DND-41 (cell line): ENCODE measurements at regions not wholly inside any gene's neighbourhood (a gene's known extent, or its start where the extent isn't known, plus 50 kb on each side); places are given as distances from the start of the nearest gene placed in this dataset.

ENCODE experiments used
- CTCF ChIP-seq: IDR thresholded peaks from 2 replicates; pipeline ENCODE4 v1.5.1; 2012; ENCODE audit warnings: borderline replicate concordance, low read length, moderate library complexity, mild to moderate bottlenecking; ENCODE audit not compliant: poor library complexity, severe bottlenecking; ENCODE audit errors: extremely low read depth
- EZH2 ChIP-seq: IDR thresholded peaks from 3 replicates; pipeline ENCODE4 v1.6.1; 2012; ENCODE audit warnings: borderline replicate concordance, low read depth, mild to moderate bottlenecking, moderate library complexity, low read length, inconsistent platforms; ENCODE audit not compliant: severe bottlenecking

- TF ChIP-seq CTCF, result no peak
- TF ChIP-seq EZH2, result no peak
These were observed 366.5 kb downstream of the MATN1 start for GRCh38 chr1:30356839-30357238.
